Stimulated activated naive CD8-positive, alpha-beta T cell treated with anti-CD3 and anti-CD28 coated beads, Interleukin-15, Interleukin-2, amounts not matched to agents 100 U/mL and 50 U/mL, for 24 hours (primary cell): ENCODE measurements at regions not wholly inside any gene's neighbourhood (a gene's known extent, or its start where the extent isn't known, plus 50 kb on each side); places are given as distances from the start of the nearest gene placed in this dataset.
"Not testable (repeated sequence)": the region's sequence is repeated elsewhere in the genome, so short reads cannot be mapped to it uniquely, and the experiment has no call there.

Experiments used
- ATAC-seq: fragments of 150-1000 bp; cut with Tn5 transposase; one replicate; pipeline ENCODE4 v1.10.0; 2021
- DNase-seq: peaks from one replicate; pipeline ENCODE4 v3.0.0; 2021

GRCh38 chr2:77578354-77578753, 56.2 kb upstream of the LRRTM4 start:
- no peak for ATAC-seq
- DNase-seq = no peak

GRCh38 chr2:77579076-77579769, 57.0 kb upstream of the LRRTM4 start:
- ATAC-seq (no peak), DNase-seq (no peak)

- no peak for ATAC-seq
- DNase-seq = no peak
Measured at GRCh38 chr2:77588438-77588837, 66.3 kb upstream of the LRRTM4 start.

GRCh38 chr2:77590298-77590917, 68.2 kb upstream of the LRRTM4 start:
- DNase-seq (no peak), ATAC-seq (no peak)

GRCh38 chr2:77592955-77593354, 70.8 kb upstream of the LRRTM4 start:
- ATAC-seq, DNase-seq: not testable (repeated sequence)

- no peak for ATAC-seq
Measured at GRCh38 chr2:77602771-77603170, 80.6 kb upstream of the LRRTM4 start.

GRCh38 chr2:77604953-77605929, 83.1 kb upstream of the LRRTM4 start:
- ATAC-seq = no peak
- no peak for DNase-seq

More at GRCh38 chr2:77602771-77603170, 80.6 kb upstream of the LRRTM4 start:
- no peak for DNase-seq

GRCh38 chr2:77608510-77608909, 86.3 kb upstream of the LRRTM4 start:
- ATAC-seq (no peak), DNase-seq (no peak)

- DNase-seq (no peak), ATAC-seq (no peak)
Measured at GRCh38 chr2:77629539-77629938, 107.4 kb upstream of the LRRTM4 start.

GRCh38 chr2:77631007-77631406, 108.8 kb upstream of the LRRTM4 start:
- DNase-seq = no peak
- ATAC-seq = no peak

- no peak for DNase-seq
- no peak for ATAC-seq
Measured at GRCh38 chr2:77633601-77634000, 111.4 kb upstream of the LRRTM4 start.

- no peak for ATAC-seq
- no peak for DNase-seq
Measured at GRCh38 chr2:77640924-77641323, 118.7 kb upstream of the LRRTM4 start.

GRCh38 chr2:77642339-77642738, 120.2 kb upstream of the LRRTM4 start:
- DNase-seq = no peak
- no peak for ATAC-seq

GRCh38 chr2:77649856-77650255, 127.7 kb upstream of the LRRTM4 start:
- no peak for DNase-seq

GRCh38 chr2:77652499-77652898, 130.3 kb upstream of the LRRTM4 start:
- DNase-seq = no peak
- ATAC-seq = no peak

More at GRCh38 chr2:77649856-77650255, 127.7 kb upstream of the LRRTM4 start:
- no peak for ATAC-seq

GRCh38 chr2:77664491-77664890, 142.3 kb upstream of the LRRTM4 start:
- no peak for ATAC-seq
- DNase-seq = no peak

GRCh38 chr2:77666251-77666980, 144.2 kb upstream of the LRRTM4 start:
- no peak for ATAC-seq
- no peak for DNase-seq

- DNase-seq, ATAC-seq: not testable (repeated sequence)
Measured at GRCh38 chr2:77684543-77685319, 162.6 kb upstream of the LRRTM4 start.

GRCh38 chr2:77712601-77713000, 190.4 kb upstream of the LRRTM4 start:
- DNase-seq (no peak), ATAC-seq (no peak)

GRCh38 chr2:77713412-77713811, 191.2 kb upstream of the LRRTM4 start:
- no peak for DNase-seq

GRCh38 chr2:77720115-77720514, 197.9 kb upstream of the LRRTM4 start:
- no peak for DNase-seq
- no peak for ATAC-seq

More at GRCh38 chr2:77713412-77713811, 191.2 kb upstream of the LRRTM4 start:
- ATAC-seq = no peak
